ENCODE measurements at regions not wholly inside any gene's neighbourhood (a gene's known extent, or its start where the extent isn't known, plus 50 kb on each side); places are given as distances from the start of the nearest gene placed in this dataset.
"Not testable (repeated sequence)": the region's sequence is repeated elsewhere in the genome, so short reads cannot be mapped to it uniquely, and the experiment has no call there.

DNA sequence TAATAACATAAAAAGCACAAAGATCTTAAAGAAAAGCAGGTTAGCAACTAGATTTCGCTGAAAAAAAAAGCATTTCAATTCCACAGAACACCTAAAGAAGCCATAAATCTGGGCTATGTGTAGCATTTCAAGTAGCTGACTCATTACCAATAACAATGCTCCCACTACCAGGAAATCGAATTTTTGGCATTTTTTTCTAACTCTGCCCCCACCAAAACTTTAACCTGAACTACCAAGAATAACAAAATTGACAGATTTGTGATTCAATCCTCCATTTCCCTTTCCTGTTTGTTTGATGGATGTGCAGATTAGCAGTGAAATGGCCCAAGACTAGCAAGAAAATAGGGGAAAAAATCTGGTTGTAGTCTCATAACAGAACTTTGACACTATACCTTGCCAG lies 180.2 kb downstream of the RASEF start:
- TF ChIP-seq, protein P1, sequence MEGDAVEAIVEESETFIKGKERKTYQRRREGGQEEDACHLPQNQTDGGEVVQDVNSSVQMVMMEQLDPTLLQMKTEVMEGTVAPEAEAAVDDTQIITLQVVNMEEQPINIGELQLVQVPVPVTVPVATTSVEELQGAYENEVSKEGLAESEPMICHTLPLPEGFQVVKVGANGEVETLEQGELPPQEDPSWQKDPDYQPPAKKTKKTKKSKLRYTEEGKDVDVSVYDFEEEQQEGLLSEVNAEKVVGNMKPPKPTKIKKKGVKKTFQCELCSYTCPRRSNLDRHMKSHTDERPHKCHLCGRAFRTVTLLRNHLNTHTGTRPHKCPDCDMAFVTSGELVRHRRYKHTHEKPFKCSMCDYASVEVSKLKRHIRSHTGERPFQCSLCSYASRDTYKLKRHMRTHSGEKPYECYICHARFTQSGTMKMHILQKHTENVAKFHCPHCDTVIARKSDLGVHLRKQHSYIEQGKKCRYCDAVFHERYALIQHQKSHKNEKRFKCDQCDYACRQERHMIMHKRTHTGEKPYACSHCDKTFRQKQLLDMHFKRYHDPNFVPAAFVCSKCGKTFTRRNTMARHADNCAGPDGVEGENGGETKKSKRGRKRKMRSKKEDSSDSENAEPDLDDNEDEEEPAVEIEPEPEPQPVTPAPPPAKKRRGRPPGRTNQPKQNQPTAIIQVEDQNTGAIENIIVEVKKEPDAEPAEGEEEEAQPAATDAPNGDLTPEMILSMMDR (conservative IDR thresholded peaks at IDR 0.05), result no peak
- Mint-ChIP-seq H3K4me1 (peaks cover 49% of the 10 kb centered on the region), H3K4me3 (no peak overlapping the region), H3K9me3 (no peaks in the 10 kb centered on the region), H3K36me3 (ENCODE audit: low read depth) (peaks cover 3% of the 10 kb centered on the region), H3K27ac (peak overlapping the region; percentile 27), H3K27me3 (ENCODE audit: insufficient read depth) (peaks cover 4% of the 10 kb centered on the region)
- Histone ChIP-seq H3K4me1 (ENCODE audit: control insufficient read depth, insufficient read depth, low read length) (no peaks in the 10 kb centered on the region), H3K4me3 (ENCODE audit: low read length) (no peak overlapping the region), H3K27ac (ENCODE audit: low read depth, low read length) (no peak overlapping the region), H3K27me3 (ENCODE audit: control insufficient read depth, insufficient read depth, low read length, poor library complexity, severe bottlenecking) (no peaks in the 10 kb centered on the region), H3K9ac (ENCODE audit: extremely low read depth, low read length, poor library complexity, severe bottlenecking) (no peak overlapping the region), H3K9me3 (ENCODE audit: control insufficient read depth, low read length) (no peaks in the 10 kb centered on the region), H3K36me3 (ENCODE audit: control insufficient read depth, insufficient read depth, low read length) (no peaks in the 10 kb centered on the region)
- WGBS, 2 experiments (ENCODE audit: insufficient coverage in 1 of 2, insufficient read length in 1 of 2), result 0 to 52% methylated on average over 1 to 2 of the region's 2 CpGs
- no peak for DNase-seq

DNA sequence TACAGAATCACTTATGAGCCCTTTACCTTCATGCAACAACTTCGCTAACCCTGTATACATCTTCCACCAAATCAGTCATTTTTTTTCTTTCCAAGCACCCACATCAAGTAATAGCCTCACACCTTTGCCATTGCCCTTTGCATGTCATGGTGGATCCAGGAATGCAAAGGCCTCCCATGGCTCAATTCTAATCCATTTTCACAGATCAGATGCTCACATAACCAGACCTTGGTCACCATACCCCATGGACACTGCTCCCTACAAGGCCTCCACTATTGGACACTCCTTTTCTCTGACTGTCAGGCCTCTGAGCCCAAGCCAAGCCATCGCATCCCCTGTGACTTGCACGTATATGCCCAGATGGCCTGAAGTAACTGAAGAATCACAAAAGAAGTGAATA lies 179.5 kb downstream of the RASEF start:
- peak; percentile 78 for DNase-seq
- peak overlapping the region; percentile 27 for H3K27ac Mint-ChIP-seq
- H3K36me3 Mint-ChIP-seq (ENCODE audit: low read depth), result peaks cover 3% of the 10 kb centered on the region
- TF ChIP-seq, protein P1 (conservative IDR thresholded peaks at IDR 0.05), result no peak
- H3K4me1 ChIP-seq (ENCODE audit: control insufficient read depth, insufficient read depth, low read length), result no peaks in the 10 kb centered on the region
- H3K9me3 Mint-ChIP-seq, result no peaks in the 10 kb centered on the region
- 86 to 100% methylated on average over 1 to 3 of the region's 3 CpGs for WGBS, 2 experiments (ENCODE audit: insufficient coverage in 1 of 2, insufficient read length in 1 of 2)
- no peaks in the 10 kb centered on the region for H3K27me3 ChIP-seq (ENCODE audit: control insufficient read depth, insufficient read depth, low read length, poor library complexity, severe bottlenecking)
- no peak overlapping the region for H3K9ac ChIP-seq (ENCODE audit: extremely low read depth, low read length, poor library complexity, severe bottlenecking)
- H3K4me3 Mint-ChIP-seq, result no peak overlapping the region
- no peak overlapping the region for H3K4me3 ChIP-seq (ENCODE audit: low read length)
- peaks cover 4% of the 10 kb centered on the region for H3K27me3 Mint-ChIP-seq (ENCODE audit: insufficient read depth)
- no peak overlapping the region for H3K27ac ChIP-seq (ENCODE audit: low read depth, low read length)
- H3K36me3 ChIP-seq (ENCODE audit: control insufficient read depth, insufficient read depth, low read length), result no peaks in the 10 kb centered on the region
- H3K9me3 ChIP-seq (ENCODE audit: control insufficient read depth, low read length), result no peaks in the 10 kb centered on the region
- peaks cover 44% of the 10 kb centered on the region for H3K4me1 Mint-ChIP-seq

DNA sequence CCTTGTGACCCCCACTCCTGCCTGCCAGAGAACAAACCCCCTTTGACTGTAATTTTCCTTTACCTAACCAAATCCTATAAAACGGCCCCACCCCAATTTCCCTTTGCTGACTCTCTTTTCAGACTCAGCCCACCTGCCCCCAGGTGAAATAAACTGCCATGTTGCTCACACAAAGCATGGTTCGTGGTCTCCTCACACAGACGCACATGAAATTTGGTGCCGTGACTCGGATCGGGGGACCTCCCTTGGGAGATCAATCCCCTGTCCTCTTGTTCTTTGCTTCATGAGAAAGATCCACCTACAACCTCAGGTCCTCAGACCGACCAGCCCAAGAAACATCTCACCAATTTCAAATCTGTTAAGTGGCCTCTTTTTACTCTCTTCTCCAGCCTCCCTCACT lies 179.0 kb downstream of the RASEF start:
- not testable (repeated sequence) for H3K9ac ChIP-seq (ENCODE audit: extremely low read depth, low read length, poor library complexity, severe bottlenecking); H3K4me3 ChIP-seq (ENCODE audit: low read length); H3K9me3 Mint-ChIP-seq; H3K36me3 Mint-ChIP-seq (ENCODE audit: low read depth); H3K9me3 ChIP-seq (ENCODE audit: control insufficient read depth, low read length); H3K4me1 ChIP-seq (ENCODE audit: control insufficient read depth, insufficient read depth, low read length); H3K27ac ChIP-seq (ENCODE audit: low read depth, low read length); H3K4me3 Mint-ChIP-seq; H3K36me3 ChIP-seq (ENCODE audit: control insufficient read depth, insufficient read depth, low read length); H3K27me3 ChIP-seq (ENCODE audit: control insufficient read depth, insufficient read depth, low read length, poor library complexity, severe bottlenecking); H3K27me3 Mint-ChIP-seq (ENCODE audit: insufficient read depth)
- WGBS, 2 experiments (ENCODE audit: insufficient coverage in 1 of 2, insufficient read length in 1 of 2), result 78 to 80% methylated on average over 6 to 7 of the region's 7 CpGs
- DNase-seq, result peak; percentile 74
- peak overlapping the region; percentile 93 for H3K27ac Mint-ChIP-seq
- H3K4me1 Mint-ChIP-seq, result peaks cover 44% of the 10 kb centered on the region

DNA sequence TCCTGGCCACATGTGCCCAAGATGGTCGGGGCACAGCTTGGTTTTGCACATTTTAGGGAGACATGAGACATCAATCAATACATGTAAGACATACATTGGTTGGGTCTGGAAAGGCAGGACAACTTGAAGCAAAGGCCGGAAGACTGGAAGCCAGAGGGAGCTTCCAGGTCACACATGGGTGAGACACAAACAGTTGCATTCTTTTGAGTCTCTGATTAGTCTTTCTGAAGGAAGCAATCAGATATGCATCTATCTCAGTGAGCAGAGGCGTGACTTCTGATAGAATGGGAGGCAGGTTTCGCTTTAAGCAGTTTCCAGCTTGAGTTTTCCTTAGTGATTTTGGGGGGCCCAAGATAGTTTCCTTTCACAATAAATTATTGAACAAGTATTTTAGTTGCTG lies 172.5 kb downstream of the RASEF start:
- Mint-ChIP-seq H3K4me3 (no peak overlapping the region), H3K27ac (no peak overlapping the region), H3K4me1 (peaks cover 14% of the 10 kb centered on the region), H3K27me3 (ENCODE audit: insufficient read depth) (no peaks in the 10 kb centered on the region), H3K9me3 (peaks cover 2% of the 10 kb centered on the region), H3K36me3 (ENCODE audit: low read depth) (peaks cover 8% of the 10 kb centered on the region)
- no peak overlapping the region for H3K9ac ChIP-seq (ENCODE audit: extremely low read depth, low read length, poor library complexity, severe bottlenecking)
- WGBS, 2 experiments (ENCODE audit: insufficient coverage in 1 of 2, insufficient read length in 1 of 2), result 71 to 77% methylated on average over 4 of the region's 4 CpGs
- peak overlapping the region; percentile 37 for H3K4me3 ChIP-seq (ENCODE audit: low read length)
- peaks cover 20% of the 10 kb centered on the region for H3K9me3 ChIP-seq (ENCODE audit: control insufficient read depth, low read length)
- DNase-seq, result no peak
- no peaks in the 10 kb centered on the region for H3K36me3 ChIP-seq (ENCODE audit: control insufficient read depth, insufficient read depth, low read length)
- TF ChIP-seq, protein P1 (conservative IDR thresholded peaks at IDR 0.05), result no peak
- no peak overlapping the region for H3K27ac ChIP-seq (ENCODE audit: low read depth, low read length)
- H3K27me3 ChIP-seq (ENCODE audit: control insufficient read depth, insufficient read depth, low read length, poor library complexity, severe bottlenecking), result no peaks in the 10 kb centered on the region
- peaks cover 2% of the 10 kb centered on the region for H3K4me1 ChIP-seq (ENCODE audit: control insufficient read depth, insufficient read depth, low read length)
